GM18907 (cell line): ENCODE measurements at regions not wholly inside any gene's neighbourhood (a gene's known extent, or its start where the extent isn't known, plus 50 kb on each side); places are given as distances from the start of the nearest gene placed in this dataset.
A peak's percentile ranks its signal among the peaks of the same experiment; 100 is the strongest.

Source experiments
- ATAC-seq: cut with Tn5 transposase; IDR thresholded peaks from one replicate; pipeline ENCODE4 v1.9.1; 2021; ENCODE audit warnings: mild to moderate bottlenecking, moderate library complexity; ENCODE audit not compliant: unreplicated experiment

GRCh38 chr9:79176014-79176697 lies 395.6 kb upstream of the TLE4 start:
- ATAC-seq, result no peak

GRCh38 chr9:79184831-79185230 lies 386.9 kb upstream of the TLE4 start:
- no peak for ATAC-seq

DNA sequence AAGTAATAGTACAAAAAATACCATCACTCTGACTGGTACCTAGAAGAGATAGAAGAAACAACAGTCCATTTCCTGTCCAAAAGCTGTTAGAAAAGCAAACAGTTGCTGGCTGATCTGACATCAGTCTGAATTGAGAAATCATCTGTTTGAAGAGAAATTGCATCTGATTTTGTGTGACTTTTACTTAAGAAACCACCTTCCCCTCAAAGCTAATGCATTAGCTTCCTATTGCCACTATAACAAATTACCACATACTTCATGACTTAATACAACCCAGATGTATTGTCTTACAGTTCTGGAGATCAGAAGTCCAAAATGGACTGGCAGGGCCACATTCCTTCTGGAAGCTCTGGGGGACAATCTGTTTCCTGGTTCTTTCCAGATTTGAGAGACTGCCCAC lies 385.9 kb upstream of the TLE4 start:
- no peak for ATAC-seq

- ATAC-seq, result no peak
Measured at GRCh38 chr9:79189511-79189924, 382.2 kb upstream of the TLE4 start.

DNA sequence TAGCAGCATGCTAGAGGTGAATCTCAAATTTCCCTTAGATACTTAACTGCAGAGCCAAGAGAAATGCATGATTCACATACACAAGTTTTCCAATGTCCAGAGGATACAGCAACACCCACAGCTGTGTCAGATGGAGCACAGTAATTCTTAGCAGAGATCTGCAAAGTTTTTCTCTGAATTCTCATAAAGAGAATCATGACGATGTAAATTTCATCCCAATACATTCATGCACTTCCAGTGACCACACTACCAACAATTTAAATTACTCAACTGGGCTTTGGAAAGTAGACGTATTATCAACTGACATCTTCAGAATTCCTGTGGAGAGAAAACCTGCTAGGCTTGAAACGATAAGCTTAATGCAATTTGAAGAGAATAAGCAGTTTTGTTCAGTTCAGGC lies 378.8 kb upstream of the TLE4 start:
- no peak for ATAC-seq

GRCh38 chr9:79193501-79194223 lies 378.1 kb upstream of the TLE4 start:
- ATAC-seq, result no peak

DNA sequence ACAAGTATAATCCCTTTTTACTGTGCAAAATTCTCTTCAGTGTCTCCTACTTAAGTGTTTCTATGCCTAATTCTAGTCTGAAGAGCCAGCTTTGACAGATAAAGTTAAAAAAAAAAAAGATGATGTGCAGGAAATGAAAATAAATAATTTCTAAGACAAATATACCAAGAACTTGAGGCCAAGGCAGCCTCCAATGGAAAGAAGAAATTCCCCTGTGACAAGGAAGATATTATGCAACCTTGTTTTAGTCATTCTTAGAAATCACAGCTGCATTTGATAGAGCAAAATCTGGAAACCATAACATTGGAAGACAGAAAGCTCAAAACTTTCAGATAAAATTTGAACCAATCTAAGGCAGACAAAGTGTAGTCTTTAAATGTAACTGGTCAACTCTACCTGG lies 375.9 kb upstream of the TLE4 start:
- no peak for ATAC-seq

DNA sequence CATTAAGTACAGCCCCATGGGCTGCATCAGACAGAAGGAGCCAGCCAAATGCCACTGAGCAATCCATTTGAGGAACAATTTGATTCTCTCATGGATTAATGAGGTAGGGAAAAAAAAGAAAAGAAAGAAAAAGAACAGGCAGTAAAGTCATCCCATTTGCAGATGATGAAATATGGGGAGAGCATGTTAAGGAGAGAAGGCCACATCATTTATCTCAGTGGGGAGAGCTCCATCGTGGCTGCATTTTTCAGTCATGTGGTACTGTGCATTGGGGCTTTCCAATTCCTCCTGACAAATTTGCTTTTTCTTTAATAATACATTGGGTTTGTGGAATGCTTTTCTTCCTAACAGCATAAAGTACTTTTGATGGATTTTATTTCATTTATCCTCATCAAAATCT lies 375.2 kb upstream of the TLE4 start:
- no peak for ATAC-seq

GRCh38 chr9:79200336-79200735 lies 371.4 kb upstream of the TLE4 start:
- ATAC-seq, result no peak

DNA sequence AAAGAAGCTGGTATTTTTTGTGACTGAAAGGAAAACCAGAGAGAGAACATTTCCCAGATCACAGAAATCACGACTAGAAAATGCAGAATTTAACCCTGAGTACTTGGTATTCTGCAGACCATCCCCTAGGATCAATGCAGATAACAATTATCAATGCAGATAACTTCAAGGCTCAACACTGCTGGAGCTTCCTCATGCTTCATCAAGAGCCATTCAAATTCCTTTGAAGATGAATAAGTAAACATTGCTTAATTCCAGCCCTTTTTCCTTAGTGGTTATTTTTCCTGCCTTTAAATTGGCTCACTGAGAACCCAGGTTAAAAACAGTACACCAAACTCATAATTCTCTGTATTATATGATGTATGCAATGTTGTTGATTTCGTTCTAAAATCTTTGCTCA lies 370.1 kb upstream of the TLE4 start:
- no peak for ATAC-seq

GRCh38 chr9:79208791-79209396 lies 362.9 kb upstream of the TLE4 start:
- ATAC-seq, result no peak

DNA sequence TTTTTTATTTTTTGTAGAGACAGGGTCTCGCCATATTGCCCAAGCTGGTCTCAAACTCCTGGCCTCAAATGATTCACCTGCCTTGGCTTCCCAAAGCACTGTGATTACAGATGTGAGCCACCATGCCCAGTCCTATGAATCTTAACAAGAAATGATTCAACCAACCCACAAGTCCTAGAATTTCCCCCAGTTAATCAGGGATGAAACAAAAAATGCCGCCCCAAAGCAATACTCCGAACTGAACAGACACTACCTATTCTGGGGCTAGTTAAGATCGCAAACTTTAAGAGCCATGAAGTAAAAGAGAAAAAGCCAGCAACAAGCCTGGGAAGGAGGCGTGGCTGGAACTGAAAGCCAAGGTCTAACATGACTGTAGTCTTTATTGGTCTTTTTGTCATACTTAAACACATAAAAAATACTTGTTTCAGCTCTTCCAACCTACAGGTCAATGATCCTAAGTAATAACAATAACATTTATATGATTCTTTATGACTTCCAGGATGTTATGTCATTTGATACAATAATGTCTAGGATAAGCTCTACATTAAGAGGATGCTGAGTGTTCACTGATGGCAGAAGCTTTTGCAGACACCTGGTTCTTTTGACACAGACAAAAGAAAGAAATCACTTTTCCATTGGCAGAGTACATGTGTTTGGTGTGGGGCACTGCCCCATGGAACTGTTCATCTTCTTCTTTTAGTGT lies 361.1 kb upstream of the TLE4 start:
- no peak for ATAC-seq

- ATAC-seq, result no peak
Measured at GRCh38 chr9:79213417-79214125, 358.2 kb upstream of the TLE4 start.

GRCh38 chr9:79215821-79216220 lies 355.9 kb upstream of the TLE4 start:
- ATAC-seq, result no peak

DNA sequence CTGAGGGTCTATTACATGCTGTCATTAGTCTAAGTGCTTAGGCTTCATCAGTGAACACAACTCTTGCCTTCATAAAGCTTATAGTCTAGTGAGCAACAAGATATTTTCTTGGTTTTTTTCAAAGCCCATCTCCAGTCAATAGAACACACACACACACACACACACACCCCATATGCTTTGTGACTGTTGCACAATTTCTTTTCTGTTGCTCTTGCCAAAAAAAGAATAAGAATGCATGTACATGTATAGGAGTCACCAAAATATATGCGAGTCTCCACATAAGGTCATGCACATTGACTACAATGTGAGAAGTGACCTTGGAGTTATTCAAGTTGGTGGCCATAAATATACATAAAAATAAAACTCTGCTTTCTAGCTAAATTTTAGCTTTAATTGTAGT lies 351.5 kb upstream of the TLE4 start:
- no peak for ATAC-seq

DNA sequence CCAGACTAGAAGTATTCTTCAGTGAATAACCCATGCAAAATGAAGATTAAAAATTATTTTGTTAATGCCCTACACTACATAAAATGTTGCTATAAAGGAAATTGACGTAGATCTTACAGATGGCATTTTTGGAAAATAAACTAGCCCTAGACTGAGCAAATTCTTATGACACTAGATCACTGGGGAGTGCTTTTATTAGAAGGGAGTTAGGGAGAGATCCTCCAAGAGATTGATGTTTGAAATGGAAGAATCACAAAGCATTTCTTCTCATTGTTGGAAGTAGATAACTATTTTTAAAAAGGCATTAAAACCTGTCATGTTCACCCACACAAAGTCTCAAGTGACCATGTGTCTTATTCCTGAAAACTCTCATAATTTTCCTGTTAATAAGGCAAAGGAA lies 351.1 kb upstream of the TLE4 start:
- ATAC-seq, result no peak

DNA sequence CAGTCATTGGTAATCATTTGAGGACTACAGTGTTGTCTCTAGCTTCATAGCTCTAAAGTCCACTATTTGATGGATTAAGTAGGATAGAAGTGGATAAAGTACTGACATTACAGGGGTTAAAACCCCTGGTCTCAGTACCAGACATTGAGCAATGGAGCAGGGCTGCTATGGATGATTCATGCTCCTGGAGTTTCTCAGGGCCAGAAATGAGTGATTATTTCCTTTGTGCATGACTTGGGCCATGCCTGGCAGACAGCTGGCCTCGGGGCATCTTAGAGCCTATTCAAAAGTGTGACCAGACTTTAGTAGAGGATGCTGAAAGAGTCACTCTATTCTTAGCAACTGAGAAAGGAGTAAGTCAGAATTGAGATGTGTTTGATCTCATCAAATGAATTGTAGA lies 350.7 kb upstream of the TLE4 start:
- ATAC-seq, result no peak

GRCh38 chr9:79222483-79222882 lies 349.3 kb upstream of the TLE4 start:
- no peak for ATAC-seq

DNA sequence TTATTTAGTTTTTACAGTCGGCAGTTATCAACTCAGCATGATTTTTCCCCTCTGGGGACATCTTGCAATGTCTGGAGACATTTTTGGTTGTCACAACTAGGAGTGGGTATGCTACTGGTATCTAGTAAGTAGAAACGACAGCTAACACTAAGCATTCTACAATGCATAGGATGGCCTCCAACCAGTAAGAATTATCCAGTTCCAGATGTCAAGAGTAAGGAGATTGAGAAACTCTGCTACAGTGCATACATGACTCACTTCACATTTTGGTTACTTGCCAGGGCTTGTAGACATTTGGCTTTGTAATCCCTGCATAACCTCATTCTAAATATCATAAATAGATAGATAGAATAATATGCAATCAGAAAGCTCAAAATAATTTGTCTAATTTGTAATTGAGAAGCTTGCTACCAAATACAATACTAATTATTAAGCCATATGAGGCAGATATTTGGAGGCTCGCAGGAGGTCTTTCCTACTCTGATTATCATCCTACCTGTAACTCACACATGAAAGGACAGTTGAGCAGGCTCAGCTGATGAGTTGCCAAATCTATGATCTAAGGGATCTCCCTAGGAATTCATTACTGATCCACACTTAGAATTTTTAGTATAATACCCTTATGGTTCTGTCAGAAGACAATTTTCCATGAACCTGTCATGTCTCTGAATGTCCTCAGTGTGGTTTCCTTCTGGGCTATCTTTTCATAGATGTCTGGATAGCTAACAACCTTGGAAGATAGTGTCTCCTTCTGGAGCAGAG lies 346.9 kb upstream of the TLE4 start:
- no peak for ATAC-seq

GRCh38 chr9:79233542-79233941 lies 338.2 kb upstream of the TLE4 start:
- peak; percentile 68 for ATAC-seq
